Adrenal gland (tissue), 9 donors: ENCODE measurements at regions not wholly inside any gene's neighbourhood (a gene's known extent, or its start where the extent isn't known, plus 50 kb on each side); places are given as distances from the start of the nearest gene placed in this dataset.

Experiments
- DNase-seq, 7 donors: peaks; one replicate each; pipeline ENCODE4 v3.0.0-alpha.2; 2019 to 2020
- H3K27ac ChIP-seq, 5 donors: fragments of 200-600 bp; sonication (generic) in 4 of 5; 1 replicate in 3 of 5; 2 replicates in 2 of 5; pipeline versions ENCODE4 v1.5.1 to v1.8.0; 2016 to 2020; ENCODE audit warnings: mild to moderate bottlenecking in 1 of 5
- H3K27me3 ChIP-seq: fragments of 200-600 bp; 2 replicates; pipeline ENCODE4 v1.8.0; 2021
- H3K36me3 ChIP-seq, 2 donors: fragments of 200-600 bp; replicated peaks in 1 of 2; 1 replicate in 1 of 2; 2 replicates in 1 of 2; pipeline versions ENCODE4 v1.5.1 to v1.8.0; 2018 to 2022
- H3K4me1 ChIP-seq, 2 donors: fragments of 200-600 bp; replicated peaks in 1 of 2; 1 replicate in 1 of 2; 2 replicates in 1 of 2; pipeline versions ENCODE4 v1.5.1 to v1.8.0; 2018 to 2021
- H3K4me3 ChIP-seq, 4 donors: fragments of 200-600 bp; sonication (generic) in 3 of 4; one replicate each; pipeline ENCODE4 v1.5.1; 2016 to 2018
- H3K9me3 ChIP-seq, 3 donors: fragments of 200-600 bp; sonication (generic) in 1 of 3; replicated peaks in 1 of 3; 1 replicate in 2 of 3; 2 replicates in 1 of 3; pipeline versions ENCODE4 v1.5.1 to v1.8.0; 2016 to 2021
- CTCF ChIP-seq, 6 experiments: fragments of 450-650 bp in 4 of 6; fragments of 200-600 bp in 2 of 6; sonication (generic) in 1 of 6; IDR thresholded peaks; 1 replicate in 5 of 6; 2 replicates in 1 of 6; pipeline versions ENCODE4 v1.5.1 to v1.8.0; 2016 to 2021; ENCODE audit warnings: antibody characterized with exemption in 6 of 6, mild to moderate bottlenecking in 2 of 6, moderate library complexity in 1 of 6
- POLR2A ChIP-seq, 2 donors: fragments of 450-650 bp; IDR thresholded peaks; one replicate each; pipeline ENCODE4 v1.6.1; 2017; ENCODE audit warnings: antibody characterized with exemption in 2 of 2, mild to moderate bottlenecking in 2 of 2, moderate library complexity in 1 of 2
- WGBS, 4 donors: extraction: QIAGEN DNeasy Blood & Tissue Kit in 2 of 4; methylation state at CpG; one replicate each; pipeline versions ENCODE4 v1.1.5 to v1.1.7; 2013 to 2017; 5-methylcytosine and 5-hydroxymethylcytosine counted together
- intact Hi-C, 2 donors: fragments of 100-400 bp; cut with DNase I; formaldehyde crosslinking; loops; one replicate each; pipeline versions ENCODE4 v1.14.1 to v1.15.0; 2022 to 2023
- donor health status: healthy with polysubstance abuse.
- donor health status: Bipolar disorder and iron deficiency.
- donor health status: DM: yes; HTN: yes; CAD: no.
- donor health status: DM: no; HTN: no; CAD: no.
- donor health status: DM: no; HTN: no; CAD: no.

- Histone ChIP-seq H3K4me1 (peaks cover 5% of the 10 kb centered on the region in 2 donors), H3K27me3 (no peaks in the 10 kb centered on the region), H3K4me3 (peak overlapping the region in 1 of 4 donors; percentile 53), H3K9me3 (no peaks in the 10 kb centered on the region), H3K27ac (peak overlapping the region in 2 of 5 donors; percentile 24 to 43), H3K36me3 (no peaks in the 10 kb centered on the region)
- TF ChIP-seq CTCF (IDR thresholded peaks at IDR 0.05) (peak; percentile 90 to 98 (median 96)), POLR2A (IDR thresholded peaks at IDR 0.05) (no peak)
- peak; percentile 70 to 88 (median 80) for DNase-seq
- WGBS, 4 donors, result 2 to 5% (median 4%) methylated on average over 18 to 20 of the region's 20 CpGs
- intact Hi-C loops, result loop anchor here (10.0 kb wide), 2 partner anchors 429 to 451 kb away; no protein-coding TSS in a partner anchor
These were observed 137.1 kb upstream of the SLC24A2 start for GRCh38 chr9:19925674-19926503.

GRCh38 chr9:19924080-19924479, 135.2 kb upstream of the SLC24A2 start:
- H3K27ac ChIP-seq, result no peak overlapping the region
- no peaks in the 10 kb centered on the region for H3K9me3 ChIP-seq
- peak in 1 of 7 donors; percentile 8 for DNase-seq
- peaks cover 5% of the 10 kb centered on the region in 2 donors for H3K4me1 ChIP-seq
- no peaks in the 10 kb centered on the region for H3K27me3 ChIP-seq
- WGBS, 4 donors, result 62 to 78% (median 72%) methylated on average over 2 of the region's 2 CpGs
- intact Hi-C loops, result loop anchor here (5.0 to 10.0 kb wide), 3 partner anchors 431 to 452 kb away; no protein-coding TSS in a partner anchor
- no peak overlapping the region for H3K4me3 ChIP-seq
- H3K36me3 ChIP-seq, result no peaks in the 10 kb centered on the region
- TF ChIP-seq CTCF (IDR thresholded peaks at IDR 0.05), result no peak
- no peak for TF ChIP-seq POLR2A (IDR thresholded peaks at IDR 0.05)

- DNase-seq, result peak; percentile 38 to 85 (median 66)
- 14 to 35% (median 22%) methylated on average over 2 of the region's 2 CpGs for WGBS, 4 donors
- TF ChIP-seq POLR2A (IDR thresholded peaks at IDR 0.05) (no peak), CTCF (IDR thresholded peaks at IDR 0.05) (peak; percentile 9 to 60 (median 51))
- Histone ChIP-seq H3K27me3 (no peaks in the 10 kb centered on the region), H3K4me3 (no peak overlapping the region), H3K27ac (no peak overlapping the region), H3K9me3 (no peaks in the 10 kb centered on the region), H3K4me1 (peaks cover 5% of the 10 kb centered on the region in 2 donors), H3K36me3 (no peaks in the 10 kb centered on the region)
- intact Hi-C loops, result loop anchor here (5.0 to 10.0 kb wide), 3 partner anchors 432 to 450 kb away; no protein-coding TSS in a partner anchor
These were observed 133.8 kb upstream of the SLC24A2 start for GRCh38 chr9:19922476-19923118.

GRCh38 chr9:19920401-19920800, 131.6 kb upstream of the SLC24A2 start:
- DNase-seq, result no peak
- Histone ChIP-seq H3K36me3 (no peaks in the 10 kb centered on the region), H3K4me1 (no peaks in the 10 kb centered on the region), H3K4me3 (no peak overlapping the region), H3K9me3 (no peaks in the 10 kb centered on the region), H3K27me3 (no peaks in the 10 kb centered on the region), H3K27ac (no peak overlapping the region)
- intact Hi-C loops, result loop anchor here (5.0 to 10.0 kb wide), 3 partner anchors 434 to 448 kb away; no protein-coding TSS in a partner anchor
- TF ChIP-seq CTCF (IDR thresholded peaks at IDR 0.05) (no peak), POLR2A (IDR thresholded peaks at IDR 0.05) (no peak)
- 80 to 83% (median 80%) methylated on average over 6 of the region's 6 CpGs for WGBS, 4 donors
